ENCODE measurements at regions not wholly inside any gene's neighbourhood (a gene's known extent, or its start where the extent isn't known, plus 50 kb on each side); places are given as distances from the start of the nearest gene placed in this dataset.

DNA sequence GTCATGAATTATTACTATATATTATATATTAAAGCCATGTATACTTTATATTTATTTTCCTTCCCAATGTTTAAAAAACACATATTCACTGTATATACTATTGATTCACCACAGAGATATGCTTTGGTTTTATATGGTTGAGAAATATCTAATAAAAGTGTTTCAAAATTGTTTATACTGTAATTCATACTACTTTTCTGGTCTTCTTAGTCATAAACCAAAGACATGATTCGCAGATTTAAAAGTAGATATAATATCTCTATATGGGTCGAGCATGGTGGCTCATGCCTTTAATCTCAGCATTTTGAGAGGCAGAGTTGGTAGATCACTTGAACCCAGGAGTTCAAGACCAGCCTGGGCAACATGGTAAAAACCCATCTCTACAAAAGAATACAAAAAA lies 738.4 kb downstream of the USP25 start:
- Histone ChIP-seq H3K4me1 (ENCODE audit: insufficient read depth, low read length, poor library complexity, severe bottlenecking) (no peaks in the 10 kb centered on the region), H3K27ac (ENCODE audit: low read depth, low read length, poor library complexity, severe bottlenecking) (no peak overlapping the region), H3K27me3 (replicated peaks; ENCODE audit: insufficient read depth, low read depth, low read length, poor library complexity) (no peaks in the 10 kb centered on the region), H3K36me3 (ENCODE audit: insufficient read depth, low read length, poor library complexity, severe bottlenecking) (no peaks in the 10 kb centered on the region), H3K4me3 (ENCODE audit: low read depth, low read length, poor library complexity, severe bottlenecking) (no peak overlapping the region), H3K9me3 (ENCODE audit: low read depth, low read length, poor library complexity, severe bottlenecking) (no peaks in the 10 kb centered on the region)
- ChIA-PET CTCF (no interaction called here), POLR2A (ENCODE audit: low non-redundant PET) (no interaction called here)
- intact Hi-C loops (cut with micrococcal nuclease; ENCODE audit: unreplicated experiment): no loop called here
- no peak for TF ChIP-seq EZH2 (IDR thresholded peaks at IDR 0.05; ENCODE audit: borderline replicate concordance, low read depth, low read length, poor library complexity, severe bottlenecking)
- TF ChIP-seq, protein P1, sequence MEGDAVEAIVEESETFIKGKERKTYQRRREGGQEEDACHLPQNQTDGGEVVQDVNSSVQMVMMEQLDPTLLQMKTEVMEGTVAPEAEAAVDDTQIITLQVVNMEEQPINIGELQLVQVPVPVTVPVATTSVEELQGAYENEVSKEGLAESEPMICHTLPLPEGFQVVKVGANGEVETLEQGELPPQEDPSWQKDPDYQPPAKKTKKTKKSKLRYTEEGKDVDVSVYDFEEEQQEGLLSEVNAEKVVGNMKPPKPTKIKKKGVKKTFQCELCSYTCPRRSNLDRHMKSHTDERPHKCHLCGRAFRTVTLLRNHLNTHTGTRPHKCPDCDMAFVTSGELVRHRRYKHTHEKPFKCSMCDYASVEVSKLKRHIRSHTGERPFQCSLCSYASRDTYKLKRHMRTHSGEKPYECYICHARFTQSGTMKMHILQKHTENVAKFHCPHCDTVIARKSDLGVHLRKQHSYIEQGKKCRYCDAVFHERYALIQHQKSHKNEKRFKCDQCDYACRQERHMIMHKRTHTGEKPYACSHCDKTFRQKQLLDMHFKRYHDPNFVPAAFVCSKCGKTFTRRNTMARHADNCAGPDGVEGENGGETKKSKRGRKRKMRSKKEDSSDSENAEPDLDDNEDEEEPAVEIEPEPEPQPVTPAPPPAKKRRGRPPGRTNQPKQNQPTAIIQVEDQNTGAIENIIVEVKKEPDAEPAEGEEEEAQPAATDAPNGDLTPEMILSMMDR (conservative IDR thresholded peaks at IDR 0.05; ENCODE audit: low read depth, low read length): no peak
- DNase-seq (ENCODE audit: low spot score): no peak
- no TSS peak for BruUV-seq (replicated peaks)

DNA sequence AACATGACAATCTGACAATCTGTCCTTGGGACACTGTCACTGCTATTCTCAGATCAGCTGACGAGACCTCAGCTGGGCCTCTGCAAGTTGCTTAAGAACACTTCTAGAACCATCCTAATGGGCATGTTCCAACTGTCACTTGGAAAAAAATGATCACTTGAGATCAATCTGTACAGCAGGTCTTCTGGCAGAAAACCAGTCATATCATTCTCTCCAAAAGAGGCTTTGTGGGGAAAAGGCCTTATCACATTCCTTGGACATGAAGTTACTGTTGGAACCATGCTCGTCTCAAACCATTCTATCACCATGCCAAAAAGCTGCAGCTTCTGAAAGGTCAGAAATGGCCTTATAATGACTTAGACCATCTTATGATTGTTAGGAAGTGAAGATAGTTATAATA lies 744.2 kb downstream of the USP25 start:
- no peaks in the 10 kb centered on the region for H3K36me3 ChIP-seq (ENCODE audit: insufficient read depth, low read length, poor library complexity, severe bottlenecking)
- H3K4me1 ChIP-seq (ENCODE audit: insufficient read depth, low read length, poor library complexity, severe bottlenecking): no peaks in the 10 kb centered on the region
- no peak for DNase-seq (ENCODE audit: low spot score)
- H3K27me3 ChIP-seq (replicated peaks; ENCODE audit: insufficient read depth, low read depth, low read length, poor library complexity): no peaks in the 10 kb centered on the region
- H3K9me3 ChIP-seq (ENCODE audit: low read depth, low read length, poor library complexity, severe bottlenecking): peaks cover 3% of the 10 kb centered on the region
- H3K27ac ChIP-seq (ENCODE audit: low read depth, low read length, poor library complexity, severe bottlenecking): no peak overlapping the region
- ChIA-PET POLR2A (ENCODE audit: low non-redundant PET) (no interaction called here), CTCF (no interaction called here)
- TF ChIP-seq, protein P1 (conservative IDR thresholded peaks at IDR 0.05; ENCODE audit: low read depth, low read length): no peak
- TF ChIP-seq EZH2 (IDR thresholded peaks at IDR 0.05; ENCODE audit: borderline replicate concordance, low read depth, low read length, poor library complexity, severe bottlenecking): no peak
- intact Hi-C loops (cut with micrococcal nuclease; ENCODE audit: unreplicated experiment): no loop called here
- H3K4me3 ChIP-seq (ENCODE audit: low read depth, low read length, poor library complexity, severe bottlenecking): no peak overlapping the region
- no TSS peak for BruUV-seq (replicated peaks)

DNA sequence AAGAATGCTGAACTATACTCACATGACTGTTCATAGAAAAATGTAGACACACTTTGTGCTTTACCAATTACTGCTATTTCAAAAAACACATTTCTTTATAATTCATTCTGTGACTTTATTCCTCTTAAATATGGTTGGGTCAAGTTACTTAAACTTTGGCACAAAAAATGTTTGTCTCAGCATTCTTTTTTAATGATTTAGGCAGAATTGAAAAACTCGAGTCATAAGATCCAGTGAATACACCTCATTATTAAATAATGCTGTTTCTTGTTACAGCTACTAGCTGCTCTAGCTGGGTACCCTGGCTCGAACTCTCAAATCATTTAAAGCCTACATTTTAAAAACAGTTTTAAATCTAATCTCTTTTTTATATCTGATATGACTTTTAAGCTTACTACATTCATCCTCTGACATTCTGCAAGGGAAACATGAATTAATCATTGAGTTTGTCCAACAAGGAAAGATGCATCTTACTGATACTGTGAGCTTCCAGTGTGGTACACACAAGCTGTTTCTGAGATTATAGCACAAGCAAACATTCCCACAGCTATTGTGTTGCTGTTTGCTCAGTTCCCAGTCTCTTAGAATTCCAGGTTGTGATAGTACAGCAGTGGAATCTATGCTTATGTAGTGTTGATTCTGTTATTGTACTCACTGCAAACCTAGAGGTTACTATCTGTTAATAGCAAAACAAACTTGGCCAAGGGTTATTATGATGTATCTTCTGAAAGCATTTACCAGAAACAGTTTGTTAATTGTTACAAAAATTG lies 746.5 kb downstream of the USP25 start:
- Histone ChIP-seq H3K4me3 (ENCODE audit: low read depth, low read length, poor library complexity, severe bottlenecking) (no peak overlapping the region), H3K27ac (ENCODE audit: low read depth, low read length, poor library complexity, severe bottlenecking) (no peak overlapping the region), H3K27me3 (replicated peaks; ENCODE audit: insufficient read depth, low read depth, low read length, poor library complexity) (no peaks in the 10 kb centered on the region), H3K9me3 (ENCODE audit: low read depth, low read length, poor library complexity, severe bottlenecking) (peaks cover 3% of the 10 kb centered on the region), H3K36me3 (ENCODE audit: insufficient read depth, low read length, poor library complexity, severe bottlenecking) (no peaks in the 10 kb centered on the region), H3K4me1 (ENCODE audit: insufficient read depth, low read length, poor library complexity, severe bottlenecking) (no peaks in the 10 kb centered on the region)
- DNase-seq (ENCODE audit: low spot score): no peak
- CTCF ChIA-PET: no interaction called here
- BruUV-seq (replicated peaks): no TSS peak
- TF ChIP-seq EZH2 (IDR thresholded peaks at IDR 0.05; ENCODE audit: borderline replicate concordance, low read depth, low read length, poor library complexity, severe bottlenecking): no peak
- TF ChIP-seq, protein P1 (conservative IDR thresholded peaks at IDR 0.05; ENCODE audit: low read depth, low read length): no peak
- POLR2A ChIA-PET (ENCODE audit: low non-redundant PET): no interaction called here
- intact Hi-C loops (cut with micrococcal nuclease; ENCODE audit: unreplicated experiment): no loop called here

Data from A673 (cell line).